ENCODE measurements at regions not wholly inside any gene's neighbourhood (a gene's known extent, or its start where the extent isn't known, plus 50 kb on each side); places are given as distances from the start of the nearest gene placed in this dataset.

- Histone ChIP-seq H3K4me3 (no peak overlapping the region), H3K36me3 (no peaks in the 10 kb centered on the region), H3K27me3 (no peaks in the 10 kb centered on the region), H3K27ac (no peak overlapping the region), H3K9me3 (no peaks in the 10 kb centered on the region), H3K4me1 (no peaks in the 10 kb centered on the region)
- no peak for DNase-seq
- TF ChIP-seq POLR2A (IDR thresholded peaks at IDR 0.05) (no peak), CTCF (IDR thresholded peaks at IDR 0.05) (no peak)
- WGBS, 2 donors = 68 to 75% methylated on average over 1 of the region's 1 CpG
- intact Hi-C loops (cut with DNase I) = no loop called here
Measured at GRCh38 chr9:26606756-26607155, 285.8 kb downstream of the CAAP1 start.

GRCh38 chr9:26605367-26605766 is 287.2 kb downstream of the CAAP1 start:
- Histone ChIP-seq H3K27ac (no peak overlapping the region), H3K36me3 (no peaks in the 10 kb centered on the region), H3K9me3 (no peaks in the 10 kb centered on the region), H3K4me3 (no peak overlapping the region), H3K4me1 (no peaks in the 10 kb centered on the region), H3K27me3 (no peaks in the 10 kb centered on the region)
- DNase-seq = no peak
- 43 to 63% methylated on average over 1 of the region's 1 CpG for WGBS, 2 donors
- no peak for TF ChIP-seq CTCF (IDR thresholded peaks at IDR 0.05)
- TF ChIP-seq POLR2A (IDR thresholded peaks at IDR 0.05) = no peak
- intact Hi-C loops (cut with DNase I) = no loop called here

- TF ChIP-seq CTCF (IDR thresholded peaks at IDR 0.05) (no peak), POLR2A (IDR thresholded peaks at IDR 0.05) (no peak)
- 76 to 78% methylated on average over 3 to 4 of the region's 4 CpGs for WGBS, 2 donors
- intact Hi-C loops (cut with DNase I) = no loop called here
- H3K9me3 ChIP-seq = no peaks in the 10 kb centered on the region
- DNase-seq = no peak
- H3K4me3 ChIP-seq = no peak overlapping the region
- no peaks in the 10 kb centered on the region for H3K27me3 ChIP-seq
- H3K36me3 ChIP-seq = no peaks in the 10 kb centered on the region
- H3K4me1 ChIP-seq = no peaks in the 10 kb centered on the region
- no peak overlapping the region for H3K27ac ChIP-seq
Measured at GRCh38 chr9:26604076-26604662, 288.4 kb downstream of the CAAP1 start.

GRCh38 chr9:26603617-26604016 is 289.0 kb downstream of the CAAP1 start:
- no peak for TF ChIP-seq CTCF (IDR thresholded peaks at IDR 0.05)
- TF ChIP-seq POLR2A (IDR thresholded peaks at IDR 0.05) = no peak
- no peak overlapping the region for H3K4me3 ChIP-seq
- no peaks in the 10 kb centered on the region for H3K4me1 ChIP-seq
- H3K36me3 ChIP-seq = no peaks in the 10 kb centered on the region
- H3K27ac ChIP-seq = no peak overlapping the region
- H3K9me3 ChIP-seq = no peaks in the 10 kb centered on the region
- DNase-seq = no peak
- H3K27me3 ChIP-seq = no peaks in the 10 kb centered on the region
- intact Hi-C loops (cut with DNase I) = no loop called here

- intact Hi-C loops (cut with DNase I) = no loop called here
- WGBS, 2 donors = 82 to 87% methylated on average over 5 of the region's 5 CpGs
- no peaks in the 10 kb centered on the region for H3K4me1 ChIP-seq
- no peak for DNase-seq
- H3K36me3 ChIP-seq = no peaks in the 10 kb centered on the region
- H3K27ac ChIP-seq = no peak overlapping the region
- no peaks in the 10 kb centered on the region for H3K27me3 ChIP-seq
- TF ChIP-seq POLR2A (IDR thresholded peaks at IDR 0.05) (no peak), CTCF (IDR thresholded peaks at IDR 0.05) (no peak)
- H3K4me3 ChIP-seq = no peak overlapping the region
- no peaks in the 10 kb centered on the region for H3K9me3 ChIP-seq
Measured at GRCh38 chr9:26597542-26598149, 295.0 kb downstream of the CAAP1 start.
